ENCODE measurements at regions not wholly inside any gene's neighbourhood (a gene's known extent, or its start where the extent isn't known, plus 50 kb on each side); places are given as distances from the start of the nearest gene placed in this dataset.
A peak's percentile ranks its signal among the peaks of the same experiment; 100 is the strongest.

- H3K9me3 ChIP-seq = no peaks in the 10 kb centered on the region
- no peak for TF ChIP-seq CTCF (IDR thresholded peaks at IDR 0.05)
- H3K4me3 ChIP-seq (ENCODE audit: low read depth in 1 of 2, low read length in 1 of 2) = no peak overlapping the region
- H3K27ac ChIP-seq = no peak overlapping the region
- H3K27me3 ChIP-seq = no peaks in the 10 kb centered on the region
- H3K4me1 ChIP-seq (ENCODE audit: control insufficient read depth in 1 of 2, insufficient read depth in 1 of 2, low read depth in 1 of 2, low read length in 1 of 2) = peaks cover 0 to 2% of the 10 kb centered on the region in 2 experiments
- H3K36me3 ChIP-seq = no peaks in the 10 kb centered on the region
Measured at GRCh38 chr3:30222441-30222840, 384.0 kb upstream of the TGFBR2 start.

GRCh38 chr3:30225021-30225420 is 381.4 kb upstream of the TGFBR2 start:
- no peak overlapping the region for H3K4me3 ChIP-seq (ENCODE audit: low read depth in 1 of 2, low read length in 1 of 2)
- H3K27ac ChIP-seq = no peak overlapping the region
- peaks cover 3 to 7% of the 10 kb centered on the region in 2 experiments for H3K4me1 ChIP-seq (ENCODE audit: control insufficient read depth in 1 of 2, insufficient read depth in 1 of 2, low read depth in 1 of 2, low read length in 1 of 2)
- H3K36me3 ChIP-seq = no peaks in the 10 kb centered on the region
- no peaks in the 10 kb centered on the region for H3K9me3 ChIP-seq
- no peaks in the 10 kb centered on the region for H3K27me3 ChIP-seq
- no peak for TF ChIP-seq CTCF (IDR thresholded peaks at IDR 0.05)

GRCh38 chr3:30226601-30227151 is 379.7 kb upstream of the TGFBR2 start:
- no peak for TF ChIP-seq CTCF (IDR thresholded peaks at IDR 0.05)
- H3K4me1 ChIP-seq (ENCODE audit: control insufficient read depth in 1 of 2, insufficient read depth in 1 of 2, low read depth in 1 of 2, low read length in 1 of 2) = peaks cover 3 to 11% of the 10 kb centered on the region in 2 experiments
- H3K27me3 ChIP-seq = no peaks in the 10 kb centered on the region
- H3K36me3 ChIP-seq = no peaks in the 10 kb centered on the region
- no peak overlapping the region for H3K27ac ChIP-seq
- no peaks in the 10 kb centered on the region for H3K9me3 ChIP-seq
- no peak overlapping the region for H3K4me3 ChIP-seq (ENCODE audit: low read depth in 1 of 2, low read length in 1 of 2)

GRCh38 chr3:30227571-30228301 is 378.7 kb upstream of the TGFBR2 start:
- H3K4me1 ChIP-seq (ENCODE audit: control insufficient read depth in 1 of 2, insufficient read depth in 1 of 2, low read depth in 1 of 2, low read length in 1 of 2) = peaks cover 3 to 22% of the 10 kb centered on the region in 2 experiments
- H3K4me3 ChIP-seq (ENCODE audit: low read depth in 1 of 2, low read length in 1 of 2) = no peak overlapping the region
- H3K27ac ChIP-seq = peak overlapping the region; percentile 7
- H3K36me3 ChIP-seq = no peaks in the 10 kb centered on the region
- no peaks in the 10 kb centered on the region for H3K27me3 ChIP-seq
- TF ChIP-seq CTCF (IDR thresholded peaks at IDR 0.05) = no peak
- H3K9me3 ChIP-seq = no peaks in the 10 kb centered on the region

- no peak for TF ChIP-seq CTCF (IDR thresholded peaks at IDR 0.05)
- H3K4me3 ChIP-seq (ENCODE audit: low read depth in 1 of 2, low read length in 1 of 2) = no peak overlapping the region
- H3K9me3 ChIP-seq = no peaks in the 10 kb centered on the region
- H3K36me3 ChIP-seq = no peaks in the 10 kb centered on the region
- peaks cover 3 to 22% of the 10 kb centered on the region in 2 experiments for H3K4me1 ChIP-seq (ENCODE audit: control insufficient read depth in 1 of 2, insufficient read depth in 1 of 2, low read depth in 1 of 2, low read length in 1 of 2)
- no peaks in the 10 kb centered on the region for H3K27me3 ChIP-seq
- no peak overlapping the region for H3K27ac ChIP-seq
Measured at GRCh38 chr3:30228302-30228631, 378.1 kb upstream of the TGFBR2 start.
